ENCODE measurements at regions not wholly inside any gene's neighbourhood (a gene's known extent, or its start where the extent isn't known, plus 50 kb on each side); places are given as distances from the start of the nearest gene placed in this dataset.

- Histone ChIP-seq H3K27me3 (ENCODE audit: control insufficient read depth, insufficient read depth, low read length) (no peaks in the 10 kb centered on the region), H3K4me3 (ENCODE audit: low read depth, low read length) (no peak overlapping the region), H3K36me3 (ENCODE audit: control insufficient read depth, insufficient read depth, low read length) (no peaks in the 10 kb centered on the region)
- DNase-seq (ENCODE audit: low read depth) (peak; percentile 29), FAIRE-seq (no peak)
- no peak for TF ChIP-seq CTCF (IDR thresholded peaks at IDR 0.05; ENCODE audit: insufficient read depth, low read length, severe bottlenecking)
Measured at GRCh38 chr13:78102121-78102677, 183.6 kb upstream of the EDNRB start.

- H3K27me3 ChIP-seq (ENCODE audit: control insufficient read depth, insufficient read depth, low read length), result no peaks in the 10 kb centered on the region
- DNase-seq (ENCODE audit: low read depth) (no peak), FAIRE-seq (no peak)
- H3K36me3 ChIP-seq (ENCODE audit: control insufficient read depth, insufficient read depth, low read length), result no peaks in the 10 kb centered on the region
- H3K4me3 ChIP-seq (ENCODE audit: low read depth, low read length), result no peak overlapping the region
- no peak for TF ChIP-seq CTCF (IDR thresholded peaks at IDR 0.05; ENCODE audit: insufficient read depth, low read length, severe bottlenecking)
Measured at GRCh38 chr13:78100486-78100885, 181.9 kb upstream of the EDNRB start.

GRCh38 chr13:78098249-78098648 is 179.6 kb upstream of the EDNRB start:
- no peak for DNase-seq (ENCODE audit: low read depth)
- Histone ChIP-seq H3K27me3 (ENCODE audit: control insufficient read depth, insufficient read depth, low read length) (no peaks in the 10 kb centered on the region), H3K36me3 (ENCODE audit: control insufficient read depth, insufficient read depth, low read length) (no peaks in the 10 kb centered on the region), H3K4me3 (ENCODE audit: low read depth, low read length) (no peak overlapping the region)
- no peak for TF ChIP-seq CTCF (IDR thresholded peaks at IDR 0.05; ENCODE audit: insufficient read depth, low read length, severe bottlenecking)
- FAIRE-seq, result no peak

GRCh38 chr13:78096221-78096620 is 177.6 kb upstream of the EDNRB start:
- TF ChIP-seq CTCF (IDR thresholded peaks at IDR 0.05; ENCODE audit: insufficient read depth, low read length, severe bottlenecking), result no peak
- H3K4me3 ChIP-seq (ENCODE audit: low read depth, low read length), result no peak overlapping the region
- no peaks in the 10 kb centered on the region for H3K36me3 ChIP-seq (ENCODE audit: control insufficient read depth, insufficient read depth, low read length)
- FAIRE-seq (no peak), DNase-seq (ENCODE audit: low read depth) (no peak)
- no peaks in the 10 kb centered on the region for H3K27me3 ChIP-seq (ENCODE audit: control insufficient read depth, insufficient read depth, low read length)

- FAIRE-seq (no peak), DNase-seq (ENCODE audit: low read depth) (no peak)
- TF ChIP-seq CTCF (IDR thresholded peaks at IDR 0.05; ENCODE audit: insufficient read depth, low read length, severe bottlenecking), result no peak
- H3K4me3 ChIP-seq (ENCODE audit: low read depth, low read length), result no peak overlapping the region
- H3K27me3 ChIP-seq (ENCODE audit: control insufficient read depth, insufficient read depth, low read length), result no peaks in the 10 kb centered on the region
- H3K36me3 ChIP-seq (ENCODE audit: control insufficient read depth, insufficient read depth, low read length), result no peaks in the 10 kb centered on the region
Measured at GRCh38 chr13:78087966-78088678, 169.5 kb upstream of the EDNRB start.

Data from bronchial epithelial cell (primary cell).